HUDEP-2 (cell line): ENCODE measurements at regions not wholly inside any gene's neighbourhood (a gene's known extent, or its start where the extent isn't known, plus 50 kb on each side); places are given as distances from the start of the nearest gene placed in this dataset.

ENCODE experiments used
- DNase-seq, 76 experiments: peaks; one replicate each; lab custom pipeline; 2025; ENCODE audit not compliant: unreplicated experiment in 76 of 76; lab: John Stamatoyannopoulos, UW

DNA sequence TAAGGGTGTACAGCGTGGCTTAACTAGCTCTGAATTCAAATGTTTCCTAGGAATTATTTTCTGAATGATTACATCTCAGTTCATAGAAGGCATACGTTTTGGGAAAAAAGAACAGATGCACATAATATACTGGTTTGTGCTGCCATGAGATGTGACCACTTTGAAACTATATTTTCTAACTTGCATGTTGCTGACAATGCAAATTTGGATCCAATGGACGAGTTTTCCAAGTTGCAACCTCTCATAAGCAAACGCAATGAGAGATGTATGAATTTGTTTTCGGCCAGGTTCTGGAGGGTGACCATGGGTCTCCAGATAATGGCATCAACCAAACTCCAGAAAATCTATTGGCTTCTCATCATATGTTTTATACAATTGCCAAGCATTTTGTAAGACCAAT, 1445.4 kb downstream of the AACS start:
- no peak for DNase-seq

DNA sequence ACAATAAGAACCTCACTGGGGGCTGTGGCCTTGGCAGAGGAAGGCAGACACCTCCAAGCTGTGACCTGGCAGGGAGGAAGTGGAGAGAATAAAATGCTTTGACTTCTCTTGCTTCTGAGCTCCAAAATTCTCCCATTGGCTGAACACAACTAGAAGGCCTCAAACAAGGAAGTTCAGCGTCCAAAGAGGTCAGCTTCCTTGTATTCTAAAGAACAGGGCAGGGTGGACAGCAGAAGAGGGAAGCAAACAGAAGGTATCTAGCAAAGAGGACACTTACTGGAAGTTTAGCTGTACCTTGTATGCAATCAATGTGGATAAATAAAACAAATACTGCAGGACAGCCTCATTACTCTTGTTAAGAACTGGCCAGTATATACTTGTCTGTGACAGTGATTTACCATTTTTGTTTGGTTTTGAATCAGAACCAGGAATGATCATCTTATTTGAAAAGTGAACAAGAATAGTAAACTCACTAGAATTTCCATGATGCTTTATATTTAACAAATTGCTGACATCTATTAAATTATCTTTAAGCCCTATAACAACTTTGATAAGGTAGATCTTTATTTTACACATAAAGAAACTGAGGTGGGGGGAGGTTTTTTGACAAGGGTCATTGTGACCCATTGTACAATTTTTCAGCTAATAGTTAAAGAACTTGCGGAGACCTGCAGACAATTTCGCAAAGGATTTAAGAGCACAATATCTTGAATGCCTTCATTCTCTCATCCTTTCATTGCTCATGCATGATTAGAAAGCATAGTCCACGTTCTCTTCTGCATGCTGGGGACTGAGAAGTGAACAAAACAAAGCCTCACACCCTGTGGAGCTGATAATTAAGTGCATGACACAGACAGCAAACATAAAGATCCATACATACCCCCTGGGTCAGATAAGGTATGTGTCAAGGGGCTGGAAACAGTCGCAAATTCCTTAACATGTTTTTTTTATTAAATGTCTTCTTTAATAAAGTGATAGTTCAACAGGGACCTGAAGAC, 1448.0 kb downstream of the AACS start:
- no peak for DNase-seq

DNA sequence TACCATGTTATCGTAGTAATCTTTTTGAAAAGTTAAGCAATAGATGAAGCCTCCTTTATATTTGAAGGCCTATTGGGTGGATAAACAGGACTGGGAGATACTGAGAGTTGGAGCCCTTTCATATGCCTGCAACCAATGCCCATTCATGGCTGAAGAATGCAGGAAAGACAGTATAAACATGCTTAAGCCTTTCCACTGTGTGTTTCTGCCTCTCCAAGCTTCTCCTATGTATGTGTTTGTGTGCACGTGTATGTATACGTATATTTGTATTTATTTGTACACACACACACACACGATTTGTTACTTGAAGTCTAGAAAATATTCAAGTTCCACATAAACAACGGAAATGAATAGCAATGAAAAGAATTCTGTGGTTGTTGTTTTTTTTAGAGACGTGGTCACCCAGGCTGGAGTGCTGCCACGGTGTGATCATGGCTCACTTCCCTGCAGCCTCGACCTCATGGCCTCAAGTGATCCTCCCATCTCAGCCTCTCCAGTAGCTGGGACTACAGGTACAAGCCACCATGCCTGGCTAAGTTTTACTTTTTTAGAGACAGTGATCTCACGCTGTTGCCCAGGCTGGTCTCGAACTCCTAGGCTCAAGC, 1453.5 kb downstream of the AACS start:
- no peak for DNase-seq

DNA sequence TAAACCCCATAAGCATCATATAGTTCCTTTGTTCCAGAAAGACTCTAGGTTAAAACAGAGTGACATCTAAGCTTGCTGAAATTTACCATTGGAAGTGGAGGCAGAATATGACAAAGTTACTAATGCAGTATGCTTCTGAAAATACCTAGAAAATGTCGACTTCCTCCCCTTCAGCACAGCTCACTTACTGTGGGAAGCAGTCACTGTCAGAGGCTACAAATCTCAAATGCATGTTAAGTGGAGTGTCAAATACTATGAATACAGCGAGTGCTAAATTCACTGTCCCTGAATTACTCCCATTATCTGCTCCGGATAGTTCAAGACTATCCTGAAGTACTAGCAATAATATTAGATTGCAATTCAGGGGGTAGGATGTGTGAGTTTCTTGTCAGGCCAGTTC, 1454.6 kb downstream of the AACS start:
- no peak for DNase-seq

DNA sequence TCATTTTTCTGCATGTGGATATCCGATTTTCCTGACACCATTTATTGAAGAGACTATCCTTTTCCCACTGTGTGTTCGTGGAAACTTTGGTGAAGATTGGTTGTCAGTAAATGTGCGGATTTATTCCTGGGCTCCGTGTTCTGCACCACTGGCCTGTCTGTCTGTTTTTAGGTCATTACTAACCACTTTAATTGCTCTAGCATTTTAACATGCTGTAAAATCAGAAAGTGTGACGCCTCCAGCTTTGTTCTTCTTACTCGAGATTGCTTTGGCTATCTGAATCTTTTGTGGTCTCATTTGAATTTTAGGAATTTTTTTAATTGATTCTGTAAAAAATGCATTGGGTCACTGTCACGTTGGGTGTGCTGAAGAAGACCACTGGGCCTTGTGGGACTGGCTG, 1458.7 kb downstream of the AACS start:
- no peak for DNase-seq

DNA sequence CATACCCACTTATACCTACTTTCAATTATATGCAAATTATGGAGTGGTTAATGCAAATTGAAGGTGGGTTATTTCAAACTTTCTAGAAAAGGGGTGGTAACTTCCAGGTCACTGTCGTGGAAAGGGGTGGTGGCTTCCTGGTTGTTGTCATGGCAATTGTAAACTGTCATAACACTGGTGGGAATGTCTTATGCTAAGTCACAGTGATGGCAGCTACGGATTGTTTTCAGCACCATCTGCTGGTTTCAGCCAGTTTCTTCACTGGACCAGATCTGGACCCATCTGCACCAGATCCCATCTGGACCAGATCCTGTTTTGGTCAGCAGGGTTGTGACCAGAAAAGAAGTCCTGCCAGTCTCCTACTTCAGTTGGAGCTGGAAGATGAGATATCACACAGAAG, 1469.3 kb downstream of the AACS start:
- DNase-seq: no peak

DNA sequence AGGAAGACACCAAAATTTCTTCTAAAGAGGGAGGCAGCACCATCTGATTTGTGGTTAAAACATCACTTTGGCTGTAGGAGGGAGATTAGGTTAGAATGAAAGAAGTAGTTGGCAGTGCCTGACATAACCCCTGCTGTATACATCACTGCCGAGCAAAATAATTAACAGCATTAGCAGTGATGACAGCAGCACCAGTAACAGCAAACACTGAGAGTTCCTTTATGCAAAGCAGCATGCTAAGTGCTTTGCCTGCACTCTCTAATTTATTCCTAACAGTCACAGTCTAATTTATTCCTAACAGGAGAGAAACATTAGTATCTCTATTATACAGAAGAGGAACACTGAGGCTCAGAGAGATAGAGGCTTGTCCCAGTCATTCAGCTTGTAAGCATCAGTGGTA, 1469.7 kb downstream of the AACS start:
- DNase-seq: no peak

DNA sequence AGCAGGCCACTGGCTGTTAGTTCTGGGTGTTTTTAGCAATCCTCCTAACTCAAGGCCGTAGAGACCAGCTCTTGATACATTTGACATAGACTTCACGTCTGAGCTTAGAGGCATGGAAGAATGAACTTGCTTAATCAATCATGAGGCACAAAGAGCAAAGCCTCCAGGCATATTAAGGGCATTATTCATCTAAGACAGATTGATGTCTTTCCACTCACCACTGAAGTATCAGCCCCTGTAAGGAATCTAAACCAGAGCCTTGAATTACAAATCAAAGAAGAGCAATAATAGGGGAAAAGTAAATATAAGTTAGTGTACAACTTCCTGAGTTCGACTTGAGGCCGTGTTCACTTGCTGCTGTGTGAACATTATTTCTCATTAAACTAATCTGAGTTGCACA, 1470.7 kb downstream of the AACS start:
- DNase-seq: no peak

DNA sequence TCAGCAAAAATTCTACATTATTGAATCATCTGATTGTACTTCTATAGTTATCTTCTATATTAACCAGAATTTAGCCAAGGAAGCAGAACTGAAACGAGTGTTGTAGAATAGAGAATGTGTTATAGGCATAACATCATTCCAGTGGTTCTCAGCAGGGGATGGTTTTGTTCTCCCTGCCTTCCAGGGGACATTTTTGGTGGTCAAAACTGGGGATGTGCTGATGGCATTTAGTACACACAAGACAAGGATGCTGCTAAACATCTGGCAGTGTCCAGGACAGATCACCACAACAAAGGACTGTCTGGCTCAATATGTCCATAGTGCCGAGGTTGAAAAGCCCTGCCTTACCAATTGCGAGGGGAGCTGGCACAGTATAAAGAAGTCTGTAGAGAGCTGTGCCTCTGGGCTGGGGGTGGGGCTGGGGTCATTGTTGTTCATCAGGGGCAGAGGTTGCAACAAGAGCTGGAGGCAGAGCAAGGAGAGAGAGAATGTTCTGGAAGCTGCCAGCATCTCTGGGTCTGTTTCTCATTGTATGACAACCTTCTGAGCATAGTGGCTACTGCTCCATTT, 1472.8 kb downstream of the AACS start:
- no peak for DNase-seq

DNA sequence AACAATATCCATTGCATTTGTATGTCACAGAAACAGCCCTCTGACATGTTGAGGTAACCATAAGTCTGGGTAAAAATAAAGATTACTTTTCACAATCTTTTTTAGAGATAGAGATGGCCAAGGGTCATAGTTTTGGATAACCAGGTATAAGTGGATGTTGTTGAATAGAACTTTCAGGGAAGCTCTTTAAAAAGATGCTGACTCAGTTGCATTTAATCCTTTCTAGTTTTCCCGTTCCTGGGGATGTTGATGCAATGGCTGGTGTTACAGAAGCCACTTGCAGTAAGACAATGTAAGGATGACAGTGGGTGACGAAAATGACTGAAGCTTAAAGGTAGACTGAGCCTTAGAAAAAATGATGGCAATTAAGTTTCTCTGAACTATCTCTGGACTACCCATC, 1473.7 kb downstream of the AACS start:
- no peak for DNase-seq

DNA sequence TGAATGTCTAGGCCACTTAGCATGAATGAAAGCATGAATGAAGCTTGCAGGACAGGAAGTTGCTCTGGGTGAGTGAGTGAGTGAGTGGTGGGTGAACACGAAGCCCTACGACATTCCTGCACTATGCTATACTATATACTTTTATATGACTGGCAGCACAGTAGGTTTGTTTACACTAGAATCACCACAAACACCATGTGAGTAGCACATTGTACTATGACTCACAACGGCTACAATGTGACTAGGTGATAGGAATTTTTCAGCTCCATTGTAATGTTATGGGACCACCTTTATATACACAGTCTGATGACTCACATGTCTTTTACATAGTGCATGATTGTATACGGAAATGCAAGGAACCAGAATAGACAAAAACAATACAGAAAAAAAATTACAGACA, 1480.2 kb downstream of the AACS start:
- DNase-seq: no peak

DNA sequence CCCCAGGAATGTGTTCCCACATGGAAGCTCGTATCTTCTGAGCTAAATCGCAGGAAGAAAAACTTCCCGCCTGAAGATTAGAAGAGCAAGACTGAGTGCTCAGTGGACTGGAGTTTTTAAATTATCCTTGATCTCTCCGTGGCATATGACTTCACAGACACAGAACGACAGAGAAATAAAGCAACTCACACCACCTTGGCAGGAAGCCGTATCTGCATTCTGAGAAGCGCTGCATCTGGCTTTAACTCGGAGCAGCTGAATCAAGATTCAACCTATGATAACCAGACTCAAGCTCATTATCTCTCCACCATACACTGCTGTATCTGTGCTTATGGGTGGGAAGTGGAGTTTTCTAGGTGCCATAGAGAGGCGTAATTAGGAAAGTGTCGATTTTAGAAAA, 1482.7 kb downstream of the AACS start:
- no peak for DNase-seq

DNA sequence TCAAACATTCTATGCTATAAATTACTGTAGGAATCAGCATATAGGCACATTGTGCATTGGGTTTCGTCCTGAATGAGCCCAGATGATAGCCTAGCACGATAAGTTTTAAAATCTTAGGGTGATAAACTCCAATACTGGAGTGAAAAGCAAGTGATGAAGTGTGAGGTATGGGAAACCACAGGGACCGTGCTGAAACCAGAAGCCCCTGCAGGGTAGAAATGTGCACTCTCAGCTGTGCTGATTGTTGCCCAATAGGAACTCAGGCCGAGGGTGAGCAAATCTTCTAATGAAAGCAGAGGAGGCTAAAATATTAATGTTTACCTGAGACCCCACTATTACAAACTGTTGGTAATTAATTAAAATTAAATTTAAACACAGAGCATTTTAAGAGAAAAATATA, 1486.6 kb downstream of the AACS start:
- DNase-seq: no peak

DNA sequence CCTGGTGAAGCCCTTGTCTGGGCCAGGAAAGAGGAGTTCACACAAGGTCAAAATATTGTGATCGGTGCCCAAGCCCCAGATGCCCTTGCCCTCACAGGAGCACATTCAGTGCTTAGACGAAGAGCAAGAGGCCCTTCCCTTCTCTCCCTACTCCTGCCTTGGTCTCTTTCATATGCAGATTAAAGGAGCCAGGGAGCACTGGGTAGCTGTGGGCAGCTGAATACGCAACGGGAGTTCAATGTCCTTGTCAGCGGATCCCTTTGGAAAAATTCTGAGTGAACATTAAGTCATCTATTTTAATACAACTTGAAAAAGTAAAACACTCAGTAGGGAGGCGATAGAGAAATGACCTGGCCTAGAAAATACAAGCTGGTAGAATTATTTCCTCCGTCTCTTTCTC, 1489.4 kb downstream of the AACS start:
- DNase-seq: no peak

DNA sequence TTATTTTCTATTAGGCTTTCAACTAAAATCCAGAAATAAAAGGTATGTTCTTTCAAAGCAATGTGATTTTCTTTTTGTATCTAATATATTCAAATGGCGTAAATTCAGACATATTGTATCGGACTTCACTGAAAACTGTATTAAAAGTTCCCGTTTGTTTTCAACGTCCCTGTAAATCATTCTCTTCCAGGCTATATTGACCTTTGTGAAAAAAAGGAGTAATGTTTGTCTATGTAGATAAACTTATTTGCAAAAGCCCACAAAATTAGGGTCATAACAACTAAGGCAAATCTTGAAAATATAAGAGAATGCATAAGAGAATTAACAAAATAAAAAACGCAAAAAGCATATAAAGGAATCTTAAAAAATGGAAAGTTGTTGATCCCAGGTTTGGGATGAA, 1492.4 kb downstream of the AACS start:
- DNase-seq: no peak

DNA sequence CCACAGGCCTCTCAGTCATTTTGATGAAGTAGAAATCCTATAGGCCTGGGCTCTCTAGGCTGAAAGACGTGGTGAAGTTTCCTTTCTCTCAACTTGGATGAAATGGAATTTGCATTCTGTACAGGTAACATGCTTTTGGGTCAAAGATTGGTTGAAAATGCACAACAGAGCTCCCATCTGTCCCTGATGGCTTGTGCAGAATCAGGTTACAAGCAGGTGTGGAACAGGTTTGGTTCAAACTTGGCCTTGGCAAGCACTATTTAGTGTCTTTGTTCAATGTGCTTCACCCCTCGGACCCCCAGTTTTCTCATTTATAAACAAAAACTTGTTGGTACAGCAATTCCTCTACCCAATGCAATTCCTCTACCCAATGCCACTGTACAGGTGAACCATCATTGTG, 1493.0 kb downstream of the AACS start:
- no peak for DNase-seq

DNA sequence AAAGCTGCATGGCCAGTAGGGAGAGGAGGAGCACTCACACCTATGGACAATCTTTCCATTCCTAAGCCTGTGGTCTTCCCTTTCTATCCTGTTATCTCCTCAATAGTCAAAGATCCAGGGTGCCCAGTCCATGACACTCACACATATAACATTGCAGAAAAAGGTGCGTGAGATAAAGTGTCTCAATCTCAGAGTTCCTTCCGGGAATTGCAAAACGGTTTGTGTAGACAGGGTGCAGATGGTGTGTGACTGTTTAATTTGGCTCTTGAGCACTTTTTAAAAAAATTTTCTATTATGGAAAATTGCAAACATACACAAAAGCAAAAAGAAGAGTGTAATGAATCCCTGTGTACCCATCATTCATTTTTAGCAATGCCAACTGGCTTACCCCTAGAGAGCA, 1493.6 kb downstream of the AACS start:
- no peak for DNase-seq

DNA sequence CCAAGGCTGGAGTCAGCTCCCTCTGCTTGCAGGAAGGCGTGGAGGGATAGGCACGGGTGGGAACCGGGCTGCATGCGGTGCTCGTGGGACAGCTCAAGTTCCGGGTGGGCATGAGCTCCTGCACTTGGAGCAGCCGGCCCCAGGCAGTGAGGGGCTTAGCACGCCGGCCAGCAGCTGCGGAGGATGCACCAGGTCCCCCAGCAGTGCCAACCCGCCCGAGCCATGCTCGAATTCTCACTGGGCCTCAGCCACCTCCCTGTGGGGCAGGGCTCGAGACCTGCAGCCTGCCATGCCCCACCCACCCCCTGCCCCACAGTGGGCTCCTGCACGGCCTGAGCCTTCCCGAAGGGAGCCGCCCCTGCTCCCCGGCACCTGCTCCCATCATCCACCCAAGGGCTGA, 1501.8 kb downstream of the AACS start:
- no peak for DNase-seq

DNA sequence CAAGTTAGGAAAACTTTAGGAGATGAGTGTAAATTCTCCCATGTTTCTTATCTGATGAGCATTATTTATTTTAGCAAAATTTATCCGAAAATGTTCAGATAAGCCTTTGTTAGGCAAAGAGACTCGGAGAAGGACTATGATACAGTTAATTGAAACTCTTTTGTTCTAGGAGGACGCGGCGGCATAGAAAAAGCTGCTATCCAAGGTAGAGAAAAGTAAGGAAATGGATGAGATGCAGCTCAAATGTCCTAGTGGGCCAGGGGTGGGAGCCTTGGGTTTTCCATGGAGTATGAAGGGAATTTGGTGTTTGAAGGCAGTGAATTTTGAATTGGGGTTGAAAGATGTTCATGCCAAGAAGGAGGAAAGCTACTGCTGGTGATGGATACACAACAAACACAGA, 1504.5 kb downstream of the AACS start:
- no peak for DNase-seq

DNA sequence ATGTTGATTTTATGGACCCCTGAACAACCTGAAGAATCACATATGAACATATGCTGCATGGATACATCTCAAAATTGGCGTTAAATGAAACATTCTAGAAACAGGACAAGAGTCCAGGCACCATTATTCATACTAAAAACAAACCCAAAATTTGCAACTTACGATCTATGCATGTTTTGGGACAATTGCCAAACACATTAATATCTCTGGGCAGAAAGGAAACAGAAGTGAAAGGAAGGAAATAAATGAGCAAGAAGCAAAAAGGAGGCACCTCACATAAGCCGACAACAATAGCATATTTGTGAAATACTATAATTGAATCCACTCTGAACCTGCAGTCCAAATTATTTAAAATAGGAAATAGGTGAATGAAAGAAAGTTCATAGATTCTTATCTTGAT, 1505.3 kb downstream of the AACS start:
- no peak for DNase-seq

DNA sequence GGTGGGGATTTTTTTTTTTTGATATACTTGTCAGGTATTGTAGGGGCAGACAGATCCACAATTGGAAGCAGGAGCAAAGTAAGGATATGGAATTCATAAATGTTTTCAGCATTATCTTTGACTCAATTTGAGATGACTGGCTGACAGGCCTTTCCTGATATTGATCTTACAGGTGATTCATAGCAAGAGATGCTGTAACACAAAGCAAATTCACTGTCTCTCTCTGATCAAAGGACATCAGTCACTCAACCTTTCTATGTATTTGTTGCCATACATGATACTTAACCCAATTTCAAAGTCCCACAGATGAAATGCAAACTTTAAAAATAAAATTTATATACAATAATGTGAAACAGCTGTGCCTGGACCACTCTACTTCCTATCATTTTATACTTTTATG, 1506.9 kb downstream of the AACS start:
- DNase-seq: no peak

DNA sequence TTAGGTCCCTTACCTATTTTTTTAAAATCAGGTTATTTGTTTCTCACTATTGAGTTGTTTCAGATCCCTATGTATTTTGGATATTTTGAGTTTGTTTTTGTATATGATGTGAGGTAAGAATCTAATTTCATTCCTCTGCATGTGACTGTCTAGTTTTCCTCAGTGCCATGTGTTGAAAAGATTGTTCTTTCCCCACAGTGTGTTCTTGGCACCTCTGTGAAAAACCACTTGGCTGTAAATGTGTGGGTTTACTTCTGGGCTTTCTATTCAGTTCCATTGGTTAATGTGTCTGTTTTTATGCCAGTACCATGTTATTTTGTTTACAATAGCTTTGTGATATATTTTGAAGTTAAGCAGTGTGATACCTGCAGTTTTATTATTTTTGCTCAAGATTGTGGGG, 1516.4 kb downstream of the AACS start:
- no peak for DNase-seq
